Activated T-helper 1 cell treated with anti-CD3 and anti-CD28 coated beads, Interleukin-2, amount 50 U/mL, for 16 hours (primary cell): ENCODE measurements at regions not wholly inside any gene's neighbourhood (a gene's known extent, or its start where the extent isn't known, plus 50 kb on each side); places are given as distances from the start of the nearest gene placed in this dataset.

Experiments used
- DNase-seq, 2 donors: peaks; one replicate each; pipeline ENCODE4 v3.0.0-alpha.2; 2020; ENCODE audit warnings: low read depth in 1 of 2, low spot score in 1 of 2

- no peak for DNase-seq
Measured at GRCh38 chr10:129328546-129328945, 138.5 kb upstream of the MGMT start.

- DNase-seq, result no peak
Measured at GRCh38 chr10:129329385-129330055, 137.5 kb upstream of the MGMT start.

- no peak for DNase-seq
Measured at GRCh38 chr10:129330211-129330610, 136.8 kb upstream of the MGMT start.

- DNase-seq, result no peak
Measured at GRCh38 chr10:129331207-129331838, 135.7 kb upstream of the MGMT start.

- DNase-seq, result no peak
Measured at GRCh38 chr10:129331839-129332220, 135.2 kb upstream of the MGMT start.

GRCh38 chr10:129332476-129332875, 134.6 kb upstream of the MGMT start:
- no peak for DNase-seq

- DNase-seq, result no peak
Measured at GRCh38 chr10:129333706-129334105, 133.3 kb upstream of the MGMT start.

- no peak for DNase-seq
Measured at GRCh38 chr10:129334266-129334665, 132.8 kb upstream of the MGMT start.

- DNase-seq, result no peak
Measured at GRCh38 chr10:129335396-129335795, 131.6 kb upstream of the MGMT start.

- DNase-seq, result no peak
Measured at GRCh38 chr10:129335942-129336341, 131.1 kb upstream of the MGMT start.

- no peak for DNase-seq
Measured at GRCh38 chr10:129339191-129339590, 127.8 kb upstream of the MGMT start.

- DNase-seq, result no peak
Measured at GRCh38 chr10:129339841-129340240, 127.2 kb upstream of the MGMT start.

GRCh38 chr10:129341087-129341486, 126.0 kb upstream of the MGMT start:
- no peak for DNase-seq

- DNase-seq, result no peak
Measured at GRCh38 chr10:129342385-129342784, 124.7 kb upstream of the MGMT start.

GRCh38 chr10:129343141-129343540, 123.9 kb upstream of the MGMT start:
- DNase-seq, result no peak

- no peak for DNase-seq
Measured at GRCh38 chr10:129344103-129344502, 122.9 kb upstream of the MGMT start.

- DNase-seq, result no peak
Measured at GRCh38 chr10:129344731-129345355, 122.2 kb upstream of the MGMT start.

- no peak for DNase-seq
Measured at GRCh38 chr10:129345763-129346162, 121.3 kb upstream of the MGMT start.

GRCh38 chr10:129350690-129351089, 116.4 kb upstream of the MGMT start:
- no peak for DNase-seq

GRCh38 chr10:129353101-129353500, 113.9 kb upstream of the MGMT start:
- DNase-seq, result no peak

- DNase-seq, result no peak
Measured at GRCh38 chr10:129360046-129360445, 107.0 kb upstream of the MGMT start.

- no peak for DNase-seq
Measured at GRCh38 chr10:129361676-129362376, 105.2 kb upstream of the MGMT start.
